KMS-11 (cell line): ENCODE measurements at regions not wholly inside any gene's neighbourhood (a gene's known extent, or its start where the extent isn't known, plus 50 kb on each side); places are given as distances from the start of the nearest gene placed in this dataset.

Experiments used
- H2AFZ ChIP-seq: fragments of 200-600 bp; sonication (generic); 2 replicates; pipeline ENCODE4 v1.6.1; 2016; ENCODE audit warnings: antibody characterized with exemption, mixed run types, low read depth
- H3K27ac ChIP-seq: fragments of 200-600 bp; sonication (generic); 2 replicates; pipeline ENCODE4 v1.6.1; 2016; ENCODE audit warnings: mild to moderate bottlenecking, mixed run types
- H3K27me3 ChIP-seq: fragments of 200-600 bp; sonication (generic); 2 replicates; pipeline ENCODE4 v1.6.1; 2017; ENCODE audit warnings: mild to moderate bottlenecking, low read depth, mixed run types, moderate library complexity; ENCODE audit not compliant: insufficient read depth
- H3K36me3 ChIP-seq: fragments of 200-600 bp; sonication (generic); 2 replicates; pipeline ENCODE4 v1.6.1; 2017; ENCODE audit warnings: mild to moderate bottlenecking, mixed run types; ENCODE audit not compliant: insufficient read depth
- H3K4me1 ChIP-seq: fragments of 200-600 bp; sonication (generic); 2 replicates; pipeline ENCODE4 v1.6.1; 2016; ENCODE audit warnings: mild to moderate bottlenecking, low read depth, mixed run types; ENCODE audit not compliant: poor library complexity, severe bottlenecking
- H3K4me2 ChIP-seq: fragments of 200-600 bp; sonication (generic); 2 replicates; pipeline ENCODE4 v1.7.0; 2016; ENCODE audit warnings: mild to moderate bottlenecking, mixed run types
- H3K4me3 ChIP-seq: fragments of 200-600 bp; sonication (generic); IDR thresholded peaks from 2 replicates; pipeline ENCODE4 v1.6.1; 2017; ENCODE audit warnings: low read depth, low read length, mixed read lengths; ENCODE audit not compliant: insufficient read depth
- H3K79me2 ChIP-seq: fragments of 200-600 bp; sonication (generic); 2 replicates; pipeline ENCODE4 v1.6.1; 2016; ENCODE audit warnings: low read depth, mixed run types; ENCODE audit not compliant: insufficient read depth
- H3K9ac ChIP-seq: fragments of 200-600 bp; sonication (generic); 2 replicates; pipeline ENCODE4 v1.6.1; 2016; ENCODE audit warnings: mild to moderate bottlenecking, mixed run types
- H4K20me1 ChIP-seq: fragments of 200-600 bp; sonication (generic); 2 replicates; pipeline ENCODE4 v1.6.1; 2016; ENCODE audit warnings: mild to moderate bottlenecking, mixed run types; ENCODE audit not compliant: insufficient read depth
- CTCF ChIP-seq: fragments of 200-600 bp; sonication (generic); conservative IDR thresholded peaks from 2 replicates; pipeline ENCODE4 v1.6.1; 2017; ENCODE audit warnings: low read depth, mild to moderate bottlenecking, antibody characterized with exemption, low read length, moderate library complexity, mixed read lengths

GRCh38 chr6:170027647-170028043 lies 263.2 kb downstream of the DLL1 start:
- no peak overlapping the region for H2AFZ ChIP-seq

GRCh38 chr6:170026751-170027646 lies 263.9 kb downstream of the DLL1 start:
- Histone ChIP-seq H3K27me3 (peaks cover 7% of the 10 kb centered on the region; the same call in 1 of the 2 replicates), H3K4me2 (no peak overlapping the region), H3K36me3 (no peaks in the 10 kb centered on the region), H3K27ac (no peak overlapping the region), H3K79me2 (no peaks in the 10 kb centered on the region), H2AFZ (no peak overlapping the region), H3K4me3 (no peak overlapping the region), H3K4me1 (no peaks in the 10 kb centered on the region), H3K9ac (no peak overlapping the region), H4K20me1 (no peaks in the 10 kb centered on the region)
- no peak for TF ChIP-seq CTCF

More at GRCh38 chr6:170027647-170028043, 263.2 kb downstream of the DLL1 start:
- H3K36me3 ChIP-seq = no peaks in the 10 kb centered on the region
- no peaks in the 10 kb centered on the region for H3K79me2 ChIP-seq
- no peaks in the 10 kb centered on the region for H3K4me1 ChIP-seq
- no peak overlapping the region for H3K9ac ChIP-seq
- H3K27me3 ChIP-seq = peaks cover 7% of the 10 kb centered on the region; the same call in 1 of the 2 replicates
- H4K20me1 ChIP-seq = no peaks in the 10 kb centered on the region
- TF ChIP-seq CTCF = no peak
- H3K4me2 ChIP-seq = no peak overlapping the region
- no peak overlapping the region for H3K27ac ChIP-seq
- no peak overlapping the region for H3K4me3 ChIP-seq

GRCh38 chr6:170025935-170026750 lies 264.7 kb downstream of the DLL1 start:
- no peak overlapping the region for H3K9ac ChIP-seq
- no peaks in the 10 kb centered on the region for H3K36me3 ChIP-seq
- H3K27ac ChIP-seq = no peak overlapping the region
- H3K79me2 ChIP-seq = no peaks in the 10 kb centered on the region
- H3K4me1 ChIP-seq = no peaks in the 10 kb centered on the region
- no peak overlapping the region for H3K4me3 ChIP-seq
- H3K4me2 ChIP-seq = no peak overlapping the region
- H4K20me1 ChIP-seq = no peaks in the 10 kb centered on the region
- H3K27me3 ChIP-seq = no peaks in the 10 kb centered on the region; the same call in 1 of the 2 replicates
- no peak for TF ChIP-seq CTCF
- no peak overlapping the region for H2AFZ ChIP-seq

GRCh38 chr6:170025341-170025911 lies 265.5 kb downstream of the DLL1 start:
- TF ChIP-seq CTCF = no peak
- Histone ChIP-seq H3K79me2 (no peaks in the 10 kb centered on the region), H3K27me3 (no peaks in the 10 kb centered on the region; the same call in 1 of the 2 replicates), H3K27ac (no peak overlapping the region), H3K4me2 (no peak overlapping the region), H3K9ac (no peak overlapping the region), H3K36me3 (no peaks in the 10 kb centered on the region), H3K4me1 (no peaks in the 10 kb centered on the region), H4K20me1 (no peaks in the 10 kb centered on the region), H2AFZ (no peak overlapping the region), H3K4me3 (no peak overlapping the region)
